ENCODE measurements at regions not wholly inside any gene's neighbourhood (a gene's known extent, or its start where the extent isn't known, plus 50 kb on each side); places are given as distances from the start of the nearest gene placed in this dataset.

- no peaks in the 10 kb centered on the region for H3K79me2 ChIP-seq (ENCODE audit: low read length)
- intact Hi-C loops (cut with micrococcal nuclease), result no loop called here
- no peaks in the 10 kb centered on the region for H3K36me3 ChIP-seq (ENCODE audit: low read depth, low read length)
- no peak for DNase-seq
- H3F3A ChIP-seq (ENCODE audit: low read length, unreplicated experiment), result no peaks in the 10 kb centered on the region
- BruUV-seq (replicated peaks), result no TSS peak
- TF ChIP-seq EZH2phosphoT487 (IDR thresholded peaks at IDR 0.05; ENCODE audit: borderline replicate concordance, low read length) (no peak), CTCF (conservative IDR thresholded peaks at IDR 0.05; ENCODE audit: low read depth, low read length) (no peak), EZH2 (IDR thresholded peaks at IDR 0.05; ENCODE audit: low read length, unreplicated experiment) (no peak)
- no peaks in the 10 kb centered on the region for H4K20me1 ChIP-seq (ENCODE audit: low read length)
- H2AFZ ChIP-seq (ENCODE audit: low read length), result no peak overlapping the region
- ChIA-PET CTCF (no interaction called here), POLR2A (ENCODE audit: unreplicated experiment) (no interaction called here)
- H3K9me3 ChIP-seq (ENCODE audit: low read length), result no peaks in the 10 kb centered on the region
- no peaks in the 10 kb centered on the region for H3K9me2 ChIP-seq (replicated peaks; ENCODE audit: low read length)
- no peaks in the 10 kb centered on the region for H3K4me1 ChIP-seq (ENCODE audit: insufficient read depth, low read length)
- no peak overlapping the region for H3K9ac ChIP-seq (ENCODE audit: low read length)
- no peaks in the 10 kb centered on the region for H3K27me3 ChIP-seq (ENCODE audit: low read length)
- no peak overlapping the region for H3K27ac ChIP-seq (ENCODE audit: low read length)
- ATAC-seq, result no peak
- no peak overlapping the region for H3K4me2 ChIP-seq (ENCODE audit: low read length)
- H3K4me3 ChIP-seq (ENCODE audit: low read length), result no peak overlapping the region
These were observed 222.9 kb downstream of the PLPP3 start for GRCh38 chr1:56356376-56356990.

DNA sequence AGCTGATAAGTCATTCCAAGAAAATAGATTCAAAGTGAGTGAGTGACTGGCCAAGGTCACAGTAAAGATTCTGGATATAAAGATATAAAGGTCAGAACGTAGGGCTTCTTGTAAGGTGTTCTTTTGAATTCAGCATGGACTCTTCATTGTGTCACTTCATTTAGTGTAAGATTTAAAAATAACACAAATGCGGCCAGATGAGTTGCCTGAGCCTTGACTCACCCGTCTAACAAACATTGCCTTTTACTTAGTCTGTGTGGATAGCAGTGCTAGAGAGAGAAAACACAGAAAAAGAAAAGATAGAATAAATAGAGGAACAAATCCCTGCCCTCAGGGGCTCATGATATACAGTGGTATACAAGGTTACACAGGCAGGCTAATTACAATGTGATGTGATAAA lies 223.4 kb downstream of the PLPP3 start:
- DNase-seq (no peak), ATAC-seq (no peak)
- POLR2A ChIA-PET (ENCODE audit: unreplicated experiment), result no interaction called here
- no peak overlapping the region for H3K27ac ChIP-seq (ENCODE audit: low read length)
- H3K9me2 ChIP-seq (replicated peaks; ENCODE audit: low read length), result no peaks in the 10 kb centered on the region
- intact Hi-C loops (cut with micrococcal nuclease), result no loop called here
- H3F3A ChIP-seq (ENCODE audit: low read length, unreplicated experiment), result no peaks in the 10 kb centered on the region
- no peaks in the 10 kb centered on the region for H3K9me3 ChIP-seq (ENCODE audit: low read length)
- H3K4me3 ChIP-seq (ENCODE audit: low read length), result no peak overlapping the region
- H3K9ac ChIP-seq (ENCODE audit: low read length), result no peak overlapping the region
- no peak for TF ChIP-seq EZH2phosphoT487 (IDR thresholded peaks at IDR 0.05; ENCODE audit: borderline replicate concordance, low read length)
- TF ChIP-seq CTCF (conservative IDR thresholded peaks at IDR 0.05; ENCODE audit: low read depth, low read length), result no peak
- TF ChIP-seq EZH2 (IDR thresholded peaks at IDR 0.05; ENCODE audit: low read length, unreplicated experiment), result no peak
- H3K79me2 ChIP-seq (ENCODE audit: low read length), result no peaks in the 10 kb centered on the region
- CTCF ChIA-PET, result no interaction called here
- H4K20me1 ChIP-seq (ENCODE audit: low read length), result no peaks in the 10 kb centered on the region
- H3K36me3 ChIP-seq (ENCODE audit: low read depth, low read length), result no peaks in the 10 kb centered on the region
- no peaks in the 10 kb centered on the region for H3K27me3 ChIP-seq (ENCODE audit: low read length)
- no TSS peak for BruUV-seq (replicated peaks)
- H2AFZ ChIP-seq (ENCODE audit: low read length), result no peak overlapping the region
- no peaks in the 10 kb centered on the region for H3K4me1 ChIP-seq (ENCODE audit: insufficient read depth, low read length)
- H3K4me2 ChIP-seq (ENCODE audit: low read length), result no peak overlapping the region

GRCh38 chr1:56355422-56355821 lies 223.9 kb downstream of the PLPP3 start:
- Histone ChIP-seq H3K27me3 (ENCODE audit: low read length) (no peaks in the 10 kb centered on the region), H3K36me3 (ENCODE audit: low read depth, low read length) (no peaks in the 10 kb centered on the region), H3K4me2 (ENCODE audit: low read length) (no peak overlapping the region), H3K4me1 (ENCODE audit: insufficient read depth, low read length) (no peaks in the 10 kb centered on the region), H2AFZ (ENCODE audit: low read length) (no peak overlapping the region), H3K79me2 (ENCODE audit: low read length) (no peaks in the 10 kb centered on the region), H3K4me3 (ENCODE audit: low read length) (no peak overlapping the region), H3F3A (ENCODE audit: low read length, unreplicated experiment) (no peaks in the 10 kb centered on the region), H3K27ac (ENCODE audit: low read length) (no peak overlapping the region), H4K20me1 (ENCODE audit: low read length) (no peaks in the 10 kb centered on the region), H3K9me3 (ENCODE audit: low read length) (no peaks in the 10 kb centered on the region), H3K9ac (ENCODE audit: low read length) (no peak overlapping the region), H3K9me2 (replicated peaks; ENCODE audit: low read length) (no peaks in the 10 kb centered on the region)
- TF ChIP-seq CTCF (conservative IDR thresholded peaks at IDR 0.05; ENCODE audit: low read depth, low read length) (no peak), EZH2 (IDR thresholded peaks at IDR 0.05; ENCODE audit: low read length, unreplicated experiment) (no peak), EZH2phosphoT487 (IDR thresholded peaks at IDR 0.05; ENCODE audit: borderline replicate concordance, low read length) (no peak)
- no TSS peak for BruUV-seq (replicated peaks)
- POLR2A ChIA-PET (ENCODE audit: unreplicated experiment), result no interaction called here
- CTCF ChIA-PET, result no interaction called here
- intact Hi-C loops (cut with micrococcal nuclease), result no loop called here
- ATAC-seq (no peak), DNase-seq (no peak)
